Naive B cell (primary cell): ENCODE measurements at regions not wholly inside any gene's neighbourhood (a gene's known extent, or its start where the extent isn't known, plus 50 kb on each side); places are given as distances from the start of the nearest gene placed in this dataset.

Experiments used
- ATAC-seq, 2 donors: fragments of 150-1000 bp; cut with Tn5 transposase; 2 replicates each; pipeline ENCODE4 v1.10.0; 2021; ENCODE audit warnings: low read depth in 2 of 2, mild to moderate bottlenecking in 2 of 2, moderate library complexity in 2 of 2
- DNase-seq: peaks from one replicate; pipeline ENCODE4 v3.0.0; 2022
- H3K27ac Mint-ChIP-seq, 6 donors: one replicate each; pipeline ENCODE4 v1.8.0; 2020 to 2022; ENCODE audit warnings: mild to moderate bottlenecking in 6 of 6, mixed read lengths in 6 of 6, moderate library complexity in 5 of 6, inconsistent platforms in 2 of 6
- H3K27me3 Mint-ChIP-seq, 3 donors: one replicate each; pipeline ENCODE4 v1.8.0; 2021 to 2022; ENCODE audit warnings: mixed read lengths in 3 of 3, mild to moderate bottlenecking in 1 of 3
- H3K36me3 Mint-ChIP-seq, 2 donors: one replicate each; pipeline ENCODE4 v1.8.0; 2020 to 2022; ENCODE audit warnings: mixed read lengths in 2 of 2, inconsistent platforms in 1 of 2, mild to moderate bottlenecking in 1 of 2
- H3K4me1 Mint-ChIP-seq, 3 donors: one replicate each; pipeline ENCODE4 v1.8.0; 2020 to 2022; ENCODE audit warnings: mixed read lengths in 3 of 3, inconsistent platforms in 1 of 3, mild to moderate bottlenecking in 1 of 3, moderate library complexity in 1 of 3
- H3K4me3 Mint-ChIP-seq, 8 donors: one replicate each; pipeline ENCODE4 v1.8.0; 2020 to 2022; ENCODE audit warnings: mild to moderate bottlenecking in 8 of 8, mixed read lengths in 8 of 8, moderate library complexity in 8 of 8, inconsistent platforms in 2 of 8
- H3K9me3 Mint-ChIP-seq, 7 donors: one replicate each; pipeline ENCODE4 v1.8.0; 2020 to 2022; ENCODE audit warnings: mixed read lengths in 7 of 7, mild to moderate bottlenecking in 5 of 7, inconsistent platforms in 2 of 7, moderate library complexity in 1 of 7

DNA sequence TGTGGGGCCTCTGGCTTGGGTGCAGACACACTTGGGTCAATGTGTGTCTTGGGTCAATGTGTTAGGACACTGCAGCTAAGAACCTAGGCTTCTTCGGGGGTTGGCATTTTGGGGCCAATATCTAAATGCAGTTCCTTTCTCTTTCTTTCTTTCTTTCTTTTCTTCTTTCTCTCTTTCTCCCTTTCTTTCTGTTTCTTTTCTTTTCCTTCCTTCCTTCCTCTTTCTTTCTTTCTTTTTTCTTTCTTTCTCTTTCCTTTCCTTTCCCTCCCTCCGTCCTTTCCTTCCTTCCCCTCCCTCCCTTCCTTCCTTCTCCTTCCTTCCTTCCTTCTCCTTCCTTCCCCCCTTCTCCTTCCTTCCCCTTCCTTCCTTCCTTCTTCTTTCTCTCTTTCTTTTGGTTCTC lies 57.7 kb upstream of the OSR1 start:
- H3K27ac Mint-ChIP-seq: no peak overlapping the region
- ATAC-seq (no peak), DNase-seq (no peak)
- H3K9me3 Mint-ChIP-seq: peaks cover 0 to 22% (median 5%) of the 10 kb centered on the region in 7 donors
- H3K36me3 Mint-ChIP-seq: no peaks in the 10 kb centered on the region
- peaks cover 0 to 16% (median 8%) of the 10 kb centered on the region in 3 donors for H3K27me3 Mint-ChIP-seq
- H3K4me1 Mint-ChIP-seq: no peaks in the 10 kb centered on the region
- no peak overlapping the region for H3K4me3 Mint-ChIP-seq

DNA sequence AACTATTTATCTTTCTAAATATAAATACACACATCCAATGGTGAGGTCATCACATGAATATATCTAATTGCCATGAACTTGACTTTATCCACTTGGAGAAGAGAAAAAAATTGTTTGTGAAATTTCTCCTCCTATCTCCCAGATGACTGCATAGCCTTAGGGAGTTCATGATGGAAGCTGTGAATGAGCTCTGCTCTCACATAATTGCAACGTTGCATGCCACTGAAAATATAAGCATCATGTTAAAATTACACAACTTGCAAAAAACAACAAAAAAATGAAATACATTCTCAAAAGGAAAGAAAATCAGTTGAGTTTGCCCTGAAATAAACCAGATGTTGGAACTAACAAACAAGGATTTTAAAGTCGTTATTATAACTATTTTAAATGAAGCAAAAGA lies 50.6 kb upstream of the OSR1 start:
- Mint-ChIP-seq H3K27ac (no peak overlapping the region), H3K9me3 (peaks cover 0 to 24% (median 8%) of the 10 kb centered on the region in 7 donors), H3K27me3 (peaks cover 4 to 20% (median 7%) of the 10 kb centered on the region in 3 donors), H3K36me3 (no peaks in the 10 kb centered on the region), H3K4me3 (no peak overlapping the region), H3K4me1 (no peaks in the 10 kb centered on the region)
- ATAC-seq (no peak), DNase-seq (no peak)

DNA sequence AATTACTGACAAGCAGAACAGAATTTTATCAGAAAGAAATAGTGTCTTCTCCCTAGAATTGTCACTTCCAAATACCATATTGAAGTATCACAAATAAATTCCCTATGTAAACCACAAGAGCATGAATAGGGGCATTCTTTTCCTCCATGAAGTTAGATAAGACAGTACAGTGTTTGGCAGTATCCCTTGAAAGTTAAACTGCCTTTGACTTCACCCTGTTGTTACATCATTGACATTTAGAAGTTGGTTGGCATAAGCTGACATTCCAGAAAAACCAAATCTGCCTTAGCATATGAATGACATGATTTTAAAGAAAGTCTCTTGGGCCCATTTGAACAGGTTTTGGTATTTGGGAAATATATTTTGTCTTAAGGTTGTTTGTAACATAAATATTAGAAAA lies 50.2 kb upstream of the OSR1 start:
- peaks cover 4 to 20% (median 7%) of the 10 kb centered on the region in 3 donors for H3K27me3 Mint-ChIP-seq
- DNase-seq (no peak), ATAC-seq (no peak)
- H3K4me3 Mint-ChIP-seq: no peak overlapping the region
- H3K9me3 Mint-ChIP-seq: peaks cover 0 to 24% (median 8%) of the 10 kb centered on the region in 7 donors
- no peaks in the 10 kb centered on the region for H3K4me1 Mint-ChIP-seq
- H3K27ac Mint-ChIP-seq: no peak overlapping the region
- no peaks in the 10 kb centered on the region for H3K36me3 Mint-ChIP-seq
